OCI-LY7 (cell line): ENCODE measurements at regions not wholly inside any gene's neighbourhood (a gene's known extent, or its start where the extent isn't known, plus 50 kb on each side); places are given as distances from the start of the nearest gene placed in this dataset.

ENCODE experiments used
- BruUV-seq: library from RNA; stranded (reverse); fragments of 400-500 nt; replicated peaks from 2 replicates; lab custom pipeline; 2021; lab: Mats Ljungman, UMichigan
- CTCF ChIA-PET: fragments of 300-600 bp; sonication (Branson Sonifier 250); formaldehyde crosslinking; loops from one replicate; lab custom pipeline; 2022; ENCODE audit warnings: antibody characterized with exemption; ENCODE audit not compliant: unreplicated experiment; lab: Charles Lee
- POLR2A ChIA-PET: fragments of 300-600 bp; sonication (Branson Sonifier 250); formaldehyde crosslinking; loops from one replicate; lab custom pipeline; 2022; ENCODE audit warnings: antibody characterized with exemption; lab: Charles Lee
- DNase-seq: peaks from one replicate; pipeline ENCODE4 v3.0.0-alpha.2; 2015; ENCODE audit warnings: low spot score
- H2AFZ ChIP-seq: fragments of 200-600 bp; sonication (generic), shearing (Covaris generic); 2 replicates; pipeline ENCODE4 v1.6.1; 2014; ENCODE audit warnings: mild to moderate bottlenecking, antibody characterized with exemption, low read length, moderate library complexity
- H3K27ac ChIP-seq: fragments of 200-600 bp; sonication (generic); 2 replicates; pipeline ENCODE4 v1.5.1; 2014; ENCODE audit warnings: mixed run types, low read depth, mild to moderate bottlenecking, moderate library complexity, low read length, inconsistent platforms; ENCODE audit not compliant: poor library complexity, severe bottlenecking
- H3K36me3 ChIP-seq: fragments of 200-600 bp; sonication (generic); 2 replicates; pipeline ENCODE4 v1.6.1; 2014; ENCODE audit warnings: mild to moderate bottlenecking, antibody characterized with exemption, low read length, moderate library complexity, mixed read lengths; ENCODE audit not compliant: insufficient read depth
- H3K4me1 ChIP-seq: fragments of 200-600 bp; sonication (generic); 2 replicates; pipeline ENCODE4 v1.5.1; 2014; ENCODE audit warnings: mild to moderate bottlenecking, low read length; ENCODE audit not compliant: insufficient read depth, poor library complexity, severe bottlenecking
- H3K4me2 ChIP-seq: fragments of 200-600 bp; sonication (generic); 2 replicates; pipeline ENCODE4 v1.6.1; 2014; ENCODE audit warnings: mild to moderate bottlenecking, low read length
- H3K4me3 ChIP-seq: fragments of 200-600 bp; sonication (generic); 2 replicates; pipeline ENCODE4 v1.5.1; 2014; ENCODE audit warnings: mild to moderate bottlenecking, low read depth, low read length; ENCODE audit not compliant: poor library complexity, severe bottlenecking
- H3K79me2 ChIP-seq: fragments of 200-600 bp; sonication (generic); 2 replicates; pipeline ENCODE4 v1.6.1; 2016; ENCODE audit warnings: low read depth, mild to moderate bottlenecking, low read length, moderate library complexity, mixed read lengths; ENCODE audit not compliant: insufficient read depth
- H3K9me2 ChIP-seq: fragments of 200-600 bp; sonication (generic); 2 replicates; pipeline ENCODE4 v1.6.1; 2016; ENCODE audit warnings: mild to moderate bottlenecking, low read length, mixed read lengths; ENCODE audit not compliant: insufficient read depth
- H3K9me3 ChIP-seq: fragments of 200-600 bp; sonication (generic); 2 replicates; pipeline ENCODE4 v1.6.1; 2014; ENCODE audit warnings: mild to moderate bottlenecking, mixed run types, low read length, mixed read lengths
- H4K20me1 ChIP-seq: fragments of 200-600 bp; sonication (generic); 2 replicates; pipeline ENCODE4 v1.6.1; 2014; ENCODE audit warnings: mild to moderate bottlenecking, antibody characterized with exemption, low read length, moderate library complexity, mixed read lengths; ENCODE audit not compliant: insufficient read depth
- EZH2phosphoT487 ChIP-seq: fragments of 200-600 bp; sonication (generic); IDR thresholded peaks from 2 replicates; pipeline ENCODE4 v1.6.1; 2018; ENCODE audit warnings: low read depth, borderline replicate concordance, mild to moderate bottlenecking, mixed run types, antibody characterized with exemption, low read length, moderate library complexity, mixed read lengths
- intact Hi-C: fragments of 100-400 bp; cut with micrococcal nuclease; formaldehyde crosslinking; loops from one replicate; pipeline ENCODE4 v1.10.0; 2022; ENCODE audit not compliant: unreplicated experiment
- TF ChIP-seq, protein P1 (sequence below): fragments of 200-600 bp; sonication (generic); conservative IDR thresholded peaks from 2 replicates; pipeline ENCODE4 v1.5.1; 2014; ENCODE audit warnings: mild to moderate bottlenecking, antibody characterized with exemption, low read length, moderate library complexity, mixed read lengths

DNA sequence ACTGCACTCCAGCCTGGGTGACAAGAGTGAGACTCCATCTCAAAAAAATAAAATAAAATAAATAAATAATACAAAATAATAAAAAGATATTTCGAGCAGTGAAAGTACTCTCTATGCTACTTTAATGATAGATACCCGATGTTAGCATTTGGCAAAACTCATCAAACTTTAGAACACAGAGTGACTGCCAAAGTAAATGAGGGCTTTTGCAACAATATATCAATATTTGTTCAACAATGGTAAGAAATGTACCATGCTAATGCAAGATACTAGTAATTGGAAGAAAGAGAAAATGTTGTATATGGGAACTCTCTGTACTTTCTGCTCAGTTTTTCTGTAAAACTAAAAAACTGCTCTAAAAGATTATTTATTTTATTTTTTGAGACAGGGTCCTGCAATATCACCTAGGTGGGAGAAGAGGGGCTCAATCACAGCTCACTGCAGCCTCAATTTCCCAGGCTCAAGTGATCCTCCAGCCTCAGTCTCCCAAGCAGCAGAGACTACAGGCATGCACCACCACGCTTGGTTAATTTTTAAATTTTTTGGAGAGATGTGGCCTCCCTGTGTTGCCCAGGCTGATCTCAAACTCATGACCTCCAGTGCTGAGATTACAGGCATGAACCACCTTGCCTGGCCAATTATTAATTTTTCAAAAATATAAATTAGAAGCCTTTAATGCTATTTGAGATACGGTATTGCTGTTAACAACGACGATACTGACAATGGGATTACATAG, 650.5 kb upstream of the NR2F2 start:
- intact Hi-C loops, result no loop called here
- BruUV-seq, result no TSS peak
- H4K20me1 ChIP-seq, result no peaks in the 10 kb centered on the region
- ChIA-PET CTCF (no interaction called here), POLR2A (interaction anchor here (0.5 kb wide), 1 partner anchor 107 kb away, joined by 4 read pairs; no protein-coding TSS in a partner anchor)
- H2AFZ ChIP-seq, result no peak overlapping the region
- TF ChIP-seq, protein P1, sequence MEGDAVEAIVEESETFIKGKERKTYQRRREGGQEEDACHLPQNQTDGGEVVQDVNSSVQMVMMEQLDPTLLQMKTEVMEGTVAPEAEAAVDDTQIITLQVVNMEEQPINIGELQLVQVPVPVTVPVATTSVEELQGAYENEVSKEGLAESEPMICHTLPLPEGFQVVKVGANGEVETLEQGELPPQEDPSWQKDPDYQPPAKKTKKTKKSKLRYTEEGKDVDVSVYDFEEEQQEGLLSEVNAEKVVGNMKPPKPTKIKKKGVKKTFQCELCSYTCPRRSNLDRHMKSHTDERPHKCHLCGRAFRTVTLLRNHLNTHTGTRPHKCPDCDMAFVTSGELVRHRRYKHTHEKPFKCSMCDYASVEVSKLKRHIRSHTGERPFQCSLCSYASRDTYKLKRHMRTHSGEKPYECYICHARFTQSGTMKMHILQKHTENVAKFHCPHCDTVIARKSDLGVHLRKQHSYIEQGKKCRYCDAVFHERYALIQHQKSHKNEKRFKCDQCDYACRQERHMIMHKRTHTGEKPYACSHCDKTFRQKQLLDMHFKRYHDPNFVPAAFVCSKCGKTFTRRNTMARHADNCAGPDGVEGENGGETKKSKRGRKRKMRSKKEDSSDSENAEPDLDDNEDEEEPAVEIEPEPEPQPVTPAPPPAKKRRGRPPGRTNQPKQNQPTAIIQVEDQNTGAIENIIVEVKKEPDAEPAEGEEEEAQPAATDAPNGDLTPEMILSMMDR, result no peak
- TF ChIP-seq EZH2phosphoT487, result no peak
- no peaks in the 10 kb centered on the region for H3K9me3 ChIP-seq
- H3K4me2 ChIP-seq, result no peak overlapping the region
- no peaks in the 10 kb centered on the region for H3K79me2 ChIP-seq
- H3K36me3 ChIP-seq, result no peaks in the 10 kb centered on the region
- no peak overlapping the region for H3K4me3 ChIP-seq
- H3K9me2 ChIP-seq, result no peaks in the 10 kb centered on the region
- no peaks in the 10 kb centered on the region for H3K4me1 ChIP-seq
- no peak for DNase-seq
- H3K27ac ChIP-seq, result no peak overlapping the region

DNA sequence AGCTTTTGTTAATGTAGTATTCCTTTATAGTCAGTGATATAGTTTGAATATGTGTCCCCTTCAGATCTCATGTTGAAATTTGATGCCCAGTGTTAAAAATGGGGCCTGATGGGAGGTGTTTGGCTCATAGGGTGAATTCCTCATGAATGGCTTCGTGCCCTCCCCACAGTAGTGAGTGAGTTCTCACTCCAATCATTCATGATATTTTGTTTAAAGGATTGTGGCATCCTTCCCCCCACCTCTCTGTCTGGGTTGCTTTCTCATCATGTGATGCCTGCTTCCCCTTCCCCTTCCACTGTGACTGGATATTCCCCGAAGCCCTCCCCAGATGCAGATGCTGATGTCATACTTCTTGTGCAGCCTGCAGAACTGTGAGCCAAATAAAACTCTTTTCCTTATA, 649.8 kb upstream of the NR2F2 start:
- ChIA-PET POLR2A (no interaction called here), CTCF (no interaction called here)
- no TSS peak for BruUV-seq

More for the DNA sequence above, 649.8 kb upstream of the NR2F2 start:
- no peaks in the 10 kb centered on the region for H3K9me2 ChIP-seq
- no peak overlapping the region for H3K4me3 ChIP-seq
- TF ChIP-seq, protein P1, result no peak
- no peak for TF ChIP-seq EZH2phosphoT487
- no peak overlapping the region for H3K27ac ChIP-seq
- no peaks in the 10 kb centered on the region for H3K9me3 ChIP-seq
- H3K79me2 ChIP-seq, result no peaks in the 10 kb centered on the region
- H3K4me2 ChIP-seq, result no peak overlapping the region
- intact Hi-C loops, result no loop called here
- H3K36me3 ChIP-seq, result no peaks in the 10 kb centered on the region
- no peak overlapping the region for H2AFZ ChIP-seq
- H3K4me1 ChIP-seq, result no peaks in the 10 kb centered on the region
- no peak for DNase-seq
- no peaks in the 10 kb centered on the region for H4K20me1 ChIP-seq
